IPS-18a (cell line): ENCODE measurements at regions not wholly inside any gene's neighbourhood (a gene's known extent, or its start where the extent isn't known, plus 50 kb on each side); places are given as distances from the start of the nearest gene placed in this dataset.

ENCODE experiments used
- H3K27ac ChIP-seq: one replicate; pipeline ENCODE4 v1.5.1; 2013; ENCODE audit warnings: low read length
- H3K27me3 ChIP-seq: one replicate; pipeline ENCODE4 v1.6.1; 2013; ENCODE audit warnings: mild to moderate bottlenecking, low read length; ENCODE audit not compliant: control insufficient read depth, insufficient read depth
- H3K36me3 ChIP-seq: one replicate; pipeline ENCODE4 v1.6.1; 2013; ENCODE audit warnings: low read depth, low read length; ENCODE audit not compliant: control insufficient read depth
- H3K4me1 ChIP-seq: one replicate; pipeline ENCODE4 v1.6.1; 2013; ENCODE audit warnings: low read depth, low read length; ENCODE audit not compliant: control insufficient read depth
- H3K4me3 ChIP-seq: one replicate; pipeline ENCODE4 v1.5.1; 2013; ENCODE audit warnings: low read length
- H3K9ac ChIP-seq: one replicate; pipeline ENCODE4 v1.6.1; 2013; ENCODE audit warnings: mild to moderate bottlenecking, low read length, moderate library complexity
- H3K9me3 ChIP-seq: one replicate; pipeline ENCODE4 v1.6.1; 2013; ENCODE audit warnings: low read depth, low read length; ENCODE audit not compliant: control insufficient read depth

DNA sequence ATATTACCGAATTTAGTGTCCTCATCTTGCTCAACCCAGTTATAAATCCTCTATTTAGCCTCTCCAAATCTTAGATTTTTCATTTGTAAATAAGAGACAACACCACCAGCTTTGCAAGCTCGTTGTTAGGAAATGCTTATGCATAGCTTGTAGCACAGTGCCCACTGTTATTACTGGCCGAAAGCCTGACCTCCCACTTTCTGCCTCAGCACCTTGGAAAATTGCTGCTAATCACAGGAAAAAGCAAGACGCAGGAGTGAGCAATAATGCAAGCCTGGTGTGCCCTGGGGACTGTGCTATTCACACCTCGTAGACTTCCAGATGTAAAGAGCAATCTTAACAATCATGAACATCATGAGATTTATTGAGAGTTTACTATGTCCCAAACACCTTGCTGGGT lies 124.2 kb upstream of the ARL4C start:
- Histone ChIP-seq H3K36me3 (no peaks in the 10 kb centered on the region), H3K4me1 (no peaks in the 10 kb centered on the region), H3K9ac (no peak overlapping the region), H3K9me3 (no peaks in the 10 kb centered on the region), H3K27ac (no peak overlapping the region), H3K27me3 (no peaks in the 10 kb centered on the region), H3K4me3 (no peak overlapping the region)

DNA sequence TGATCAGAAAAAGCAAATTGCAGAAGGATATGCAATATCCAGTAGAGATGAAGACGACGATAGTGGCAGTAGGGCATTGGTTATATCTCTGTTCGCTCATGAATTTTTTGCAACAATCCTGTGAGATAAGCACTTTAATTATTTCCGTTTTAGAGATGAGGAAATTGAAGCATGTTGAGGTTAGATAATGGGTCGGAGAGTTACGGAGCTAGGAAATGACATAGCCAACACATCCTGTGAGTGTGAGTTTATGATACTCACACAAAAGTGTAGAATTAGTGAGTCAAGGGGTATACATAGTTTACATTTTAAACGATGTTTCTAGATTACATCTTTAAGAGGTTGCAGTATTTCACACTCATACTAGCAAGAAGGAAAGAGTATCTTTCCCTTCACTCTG lies 123.1 kb upstream of the ARL4C start:
- Histone ChIP-seq H3K27me3 (no peaks in the 10 kb centered on the region), H3K4me3 (no peak overlapping the region), H3K9me3 (no peaks in the 10 kb centered on the region), H3K9ac (no peak overlapping the region), H3K27ac (no peak overlapping the region), H3K4me1 (no peaks in the 10 kb centered on the region), H3K36me3 (no peaks in the 10 kb centered on the region)

DNA sequence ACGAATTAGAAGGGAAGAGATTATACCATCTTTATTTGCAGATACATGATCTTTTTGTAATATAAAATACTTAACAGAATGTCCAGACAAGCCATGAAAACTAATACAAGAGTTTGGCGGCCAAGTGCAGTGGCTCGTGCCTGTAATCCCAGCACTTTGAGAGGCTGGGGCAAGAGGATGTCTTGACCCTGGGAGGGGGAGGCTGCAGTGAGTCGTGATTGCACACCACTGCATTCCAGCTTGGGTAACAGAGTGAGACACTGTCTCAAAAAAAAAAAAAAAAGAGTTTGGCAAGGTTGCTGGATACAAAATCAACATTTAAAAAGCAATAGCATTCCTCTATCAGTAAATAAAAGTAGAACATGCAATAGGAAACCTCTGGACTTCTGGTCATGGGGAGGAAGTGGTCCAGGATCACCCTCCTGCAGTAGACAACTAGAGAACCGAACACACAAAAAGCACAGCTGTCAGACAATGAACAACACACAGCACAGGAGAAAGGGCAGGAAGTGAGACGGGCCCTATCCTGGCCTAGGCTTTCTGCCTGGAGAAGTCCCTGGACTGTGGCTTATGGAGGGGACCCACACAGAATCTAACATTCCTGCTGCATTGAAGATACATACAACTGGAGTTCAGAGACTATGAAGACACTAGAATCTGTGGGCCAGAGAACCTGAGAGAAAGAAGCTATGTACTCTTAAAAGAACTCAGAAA lies 118.9 kb upstream of the ARL4C start:
- H3K27ac ChIP-seq, result no peak overlapping the region
- H3K9ac ChIP-seq, result no peak overlapping the region
- H3K4me3 ChIP-seq, result no peak overlapping the region
- H3K9me3 ChIP-seq, result no peaks in the 10 kb centered on the region
- no peaks in the 10 kb centered on the region for H3K4me1 ChIP-seq
- no peaks in the 10 kb centered on the region for H3K36me3 ChIP-seq
- no peaks in the 10 kb centered on the region for H3K27me3 ChIP-seq

DNA sequence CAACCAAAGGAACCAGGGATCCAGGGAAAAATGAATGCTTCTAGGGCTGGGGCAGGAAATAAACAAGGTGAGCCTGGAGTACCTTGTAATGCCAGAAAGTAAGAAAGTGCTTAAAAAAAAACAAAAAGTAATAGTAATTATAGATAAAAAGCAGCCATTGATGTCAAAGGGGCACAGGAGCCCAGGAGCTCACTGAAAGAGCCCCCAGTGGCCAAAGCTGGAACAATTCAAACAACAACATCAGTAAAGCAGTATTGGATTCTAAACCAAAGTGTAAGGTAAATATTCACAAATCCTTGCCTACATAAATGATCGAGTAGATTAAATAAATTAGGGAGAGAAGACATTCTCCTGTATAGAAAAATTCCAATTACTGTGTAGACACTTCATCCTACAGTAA lies 114.3 kb upstream of the ARL4C start:
- Histone ChIP-seq H3K9me3 (no peaks in the 10 kb centered on the region), H3K27me3 (no peaks in the 10 kb centered on the region), H3K36me3 (no peaks in the 10 kb centered on the region), H3K9ac (no peak overlapping the region), H3K4me3 (no peak overlapping the region), H3K27ac (no peak overlapping the region), H3K4me1 (no peaks in the 10 kb centered on the region)

DNA sequence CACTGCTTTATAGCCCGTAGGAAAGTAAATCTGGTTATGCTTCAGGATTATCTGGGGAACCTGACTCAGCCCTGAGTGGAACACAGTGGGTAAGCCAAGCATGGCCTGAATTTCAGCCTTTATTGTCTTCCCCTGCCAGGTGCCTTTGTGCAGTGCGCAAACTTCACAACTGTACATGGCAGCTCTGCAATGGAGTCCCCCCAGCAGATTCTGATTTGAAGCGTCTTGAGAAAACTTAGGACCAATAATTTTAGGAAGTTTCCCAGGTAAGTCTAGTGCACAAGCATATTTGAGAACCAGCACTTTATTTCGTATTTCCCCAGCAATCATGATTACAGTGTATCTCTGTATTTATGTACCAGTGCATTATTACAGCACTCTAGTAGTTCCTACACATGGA lies 112.1 kb upstream of the ARL4C start:
- Histone ChIP-seq H3K9ac (no peak overlapping the region), H3K9me3 (no peaks in the 10 kb centered on the region), H3K4me3 (no peak overlapping the region), H3K27ac (no peak overlapping the region), H3K36me3 (no peaks in the 10 kb centered on the region), H3K27me3 (no peaks in the 10 kb centered on the region), H3K4me1 (no peaks in the 10 kb centered on the region)

DNA sequence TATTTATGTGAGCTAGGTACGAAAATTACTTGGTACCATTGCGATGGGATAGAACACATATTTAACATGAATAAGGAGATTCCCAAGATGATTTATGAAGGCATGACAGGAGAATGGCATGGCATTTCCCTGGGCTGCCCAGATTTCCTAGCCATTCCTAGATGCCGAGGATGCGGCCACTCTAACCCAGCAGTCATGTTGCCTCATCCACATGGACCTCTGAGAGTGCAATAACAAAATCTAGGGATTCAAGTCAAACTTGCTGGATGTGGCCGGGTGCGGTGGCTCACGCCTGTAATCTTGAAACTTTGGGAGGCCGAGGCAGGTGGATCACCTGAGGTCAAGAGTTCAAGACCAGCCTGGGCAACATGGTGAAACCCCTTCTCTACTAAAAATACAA lies 110.8 kb upstream of the ARL4C start:
- H3K27ac ChIP-seq, result no peak overlapping the region
- no peaks in the 10 kb centered on the region for H3K36me3 ChIP-seq
- no peaks in the 10 kb centered on the region for H3K9me3 ChIP-seq
- no peaks in the 10 kb centered on the region for H3K4me1 ChIP-seq
- no peak overlapping the region for H3K9ac ChIP-seq
- H3K27me3 ChIP-seq, result no peaks in the 10 kb centered on the region
- no peak overlapping the region for H3K4me3 ChIP-seq

DNA sequence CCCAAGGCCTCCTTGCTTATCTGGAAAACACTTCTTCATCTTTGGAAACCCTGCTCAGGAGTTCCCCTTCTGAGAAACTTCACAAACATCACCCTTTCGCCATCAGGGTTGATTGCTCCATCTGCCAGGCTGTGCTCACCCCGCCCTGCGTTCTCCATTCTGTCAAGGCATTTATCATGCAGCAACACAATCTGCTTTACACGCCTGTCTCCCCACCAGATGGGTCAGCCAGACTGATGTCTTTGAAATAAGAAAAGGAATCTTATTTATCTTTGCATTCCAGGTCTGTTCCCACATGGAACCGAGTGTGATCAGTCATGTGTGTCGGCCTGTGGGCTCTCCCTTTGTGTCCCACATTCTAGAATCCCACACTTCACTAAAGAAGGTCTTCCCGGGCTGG lies 110.0 kb upstream of the ARL4C start:
- no peak overlapping the region for H3K27ac ChIP-seq
- H3K27me3 ChIP-seq, result no peaks in the 10 kb centered on the region

DNA sequence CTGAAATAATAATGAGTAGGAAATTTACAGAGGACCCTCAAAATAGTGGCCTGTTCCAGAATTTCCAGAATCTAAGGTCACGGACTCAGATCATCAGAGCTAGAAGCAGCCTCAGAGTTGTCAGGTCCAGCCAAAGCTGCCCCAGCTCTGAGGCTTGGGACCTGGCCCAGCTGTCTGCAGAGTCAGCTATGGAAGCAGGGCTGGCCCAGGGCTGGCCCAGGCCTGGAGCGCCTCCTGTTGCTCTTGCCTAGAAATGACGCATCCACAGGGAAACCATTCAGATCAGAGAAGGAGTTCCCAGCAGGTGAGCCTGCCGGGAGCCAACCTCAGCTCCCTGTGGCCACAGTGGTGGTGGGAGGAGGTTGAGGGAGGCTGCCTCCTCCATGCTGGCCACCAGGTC lies 106.7 kb upstream of the ARL4C start:
- Histone ChIP-seq H3K36me3 (no peaks in the 10 kb centered on the region), H3K4me1 (no peaks in the 10 kb centered on the region), H3K9me3 (no peaks in the 10 kb centered on the region), H3K4me3 (no peak overlapping the region), H3K27ac (no peak overlapping the region), H3K9ac (no peak overlapping the region), H3K27me3 (no peaks in the 10 kb centered on the region)

More for the DNA sequence above, 110.0 kb upstream of the ARL4C start:
- Histone ChIP-seq H3K9ac (no peak overlapping the region), H3K4me1 (no peaks in the 10 kb centered on the region), H3K9me3 (no peaks in the 10 kb centered on the region), H3K36me3 (no peaks in the 10 kb centered on the region), H3K4me3 (no peak overlapping the region)

DNA sequence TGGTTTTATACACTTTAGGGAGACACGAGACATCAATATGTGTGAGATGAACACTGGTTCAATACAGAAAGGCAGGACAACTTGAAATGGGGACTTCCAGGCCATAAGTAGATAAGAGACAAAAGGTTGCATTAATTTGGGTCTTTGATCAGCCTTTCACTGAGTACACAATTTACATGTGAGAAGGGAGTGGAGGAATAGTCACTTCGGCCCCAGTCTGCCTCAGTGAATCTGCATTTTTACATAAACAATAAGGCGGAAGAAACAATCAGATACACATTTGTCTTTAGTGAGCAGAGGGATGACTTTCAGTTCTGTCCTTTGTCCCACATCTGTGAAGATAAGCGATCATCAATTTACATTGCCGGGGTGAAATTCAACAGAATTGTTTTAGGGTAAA lies 104.3 kb upstream of the ARL4C start:
- H3K36me3 ChIP-seq, result no peaks in the 10 kb centered on the region
- no peak overlapping the region for H3K9ac ChIP-seq
- H3K27me3 ChIP-seq, result no peaks in the 10 kb centered on the region
- no peak overlapping the region for H3K4me3 ChIP-seq
- no peaks in the 10 kb centered on the region for H3K9me3 ChIP-seq
- H3K27ac ChIP-seq, result no peak overlapping the region
- peaks cover 17% of the 10 kb centered on the region for H3K4me1 ChIP-seq

DNA sequence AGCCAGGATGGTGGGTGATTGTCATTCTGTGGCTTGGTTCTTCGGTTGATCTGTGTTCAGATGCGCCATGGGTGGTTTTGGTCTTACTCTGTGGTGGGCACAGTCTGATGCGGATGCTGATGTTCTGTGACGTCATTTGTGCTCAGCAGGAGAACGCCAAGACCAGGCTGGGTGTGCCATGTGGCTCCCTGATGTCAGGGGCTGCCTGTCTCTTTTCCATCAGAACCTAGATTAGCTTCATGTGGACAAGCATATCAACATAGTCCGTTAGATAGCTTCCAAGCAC lies 100.6 kb upstream of the ARL4C start:
- H3K27ac ChIP-seq, result no peak overlapping the region
- no peak overlapping the region for H3K9ac ChIP-seq

DNA sequence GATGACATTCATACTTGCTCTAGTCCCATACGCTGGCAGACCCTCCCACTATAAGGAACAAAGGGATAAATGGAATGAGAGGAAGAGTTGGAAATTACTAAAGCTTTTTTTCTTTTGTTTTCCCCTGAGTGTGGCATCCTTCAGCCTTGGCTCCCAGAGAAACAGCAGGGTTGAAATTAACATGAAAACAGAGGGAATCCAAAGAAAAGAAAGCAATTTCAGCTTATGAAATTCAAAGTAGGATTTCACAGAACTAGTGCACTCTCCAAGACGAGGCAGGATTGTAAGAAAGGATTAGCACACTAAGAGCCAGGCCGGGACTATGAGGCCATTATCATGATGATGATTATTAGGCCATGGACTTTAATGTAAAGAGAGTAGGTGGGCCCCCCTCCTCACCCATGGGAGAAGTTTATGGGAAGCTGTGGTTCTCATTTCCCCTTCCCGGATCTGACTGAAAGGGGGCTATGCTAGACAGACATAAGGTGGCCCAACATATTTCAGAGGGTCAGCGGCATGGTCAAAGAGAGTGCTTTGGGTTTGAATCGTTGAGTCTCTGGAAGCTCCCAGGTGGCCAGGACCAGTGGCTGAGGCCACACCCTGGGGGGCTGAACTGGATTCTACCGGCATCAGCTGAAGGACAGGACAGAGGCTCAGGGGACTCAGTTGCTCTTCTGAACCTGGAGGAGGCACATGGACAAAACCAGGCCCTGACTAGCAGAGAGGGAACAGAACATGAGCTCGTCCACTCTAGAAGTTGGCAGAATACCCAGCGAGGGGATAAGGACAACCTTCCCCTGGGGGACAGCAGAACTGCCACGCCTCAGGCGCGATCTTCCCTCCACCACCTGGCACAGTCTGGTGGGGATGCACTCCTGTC lies 100.1 kb upstream of the ARL4C start:
- Histone ChIP-seq H3K4me3 (no peak overlapping the region), H3K9me3 (no peaks in the 10 kb centered on the region), H3K27ac (no peak overlapping the region), H3K4me1 (peaks cover 24% of the 10 kb centered on the region), H3K36me3 (no peaks in the 10 kb centered on the region), H3K9ac (no peak overlapping the region), H3K27me3 (no peaks in the 10 kb centered on the region)

More for the DNA sequence above, 100.6 kb upstream of the ARL4C start:
- no peaks in the 10 kb centered on the region for H3K27me3 ChIP-seq
- no peaks in the 10 kb centered on the region for H3K36me3 ChIP-seq
- no peak overlapping the region for H3K4me3 ChIP-seq
- peaks cover 24% of the 10 kb centered on the region for H3K4me1 ChIP-seq
- no peaks in the 10 kb centered on the region for H3K9me3 ChIP-seq

DNA sequence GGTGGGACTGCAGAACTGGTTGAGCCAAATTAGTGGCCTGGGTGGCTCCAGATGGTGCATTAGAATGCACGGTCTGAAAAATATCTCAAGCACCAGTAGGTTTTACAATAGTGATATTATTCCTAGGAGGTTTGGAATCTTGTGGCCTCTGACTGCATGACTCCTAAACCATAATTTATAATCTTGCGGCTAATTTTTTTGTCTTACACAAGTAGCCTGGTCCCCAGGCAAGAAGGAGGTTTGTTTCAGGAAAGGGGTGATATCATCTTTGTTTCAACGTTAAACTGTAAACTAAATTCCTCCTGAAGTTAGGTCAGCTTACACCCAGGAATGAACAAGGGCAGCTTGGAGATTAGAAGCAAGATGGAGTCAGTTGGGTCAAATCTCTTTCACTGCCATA lies 98.9 kb upstream of the ARL4C start:
- H3K9ac ChIP-seq, result no peak overlapping the region
- no peaks in the 10 kb centered on the region for H3K27me3 ChIP-seq
- H3K27ac ChIP-seq, result no peak overlapping the region
- no peaks in the 10 kb centered on the region for H3K9me3 ChIP-seq
- peaks cover 24% of the 10 kb centered on the region for H3K4me1 ChIP-seq
- no peaks in the 10 kb centered on the region for H3K36me3 ChIP-seq
- no peak overlapping the region for H3K4me3 ChIP-seq
